ENCODE measurements at regions not wholly inside any gene's neighbourhood (a gene's known extent, or its start where the extent isn't known, plus 50 kb on each side); places are given as distances from the start of the nearest gene placed in this dataset.

DNA sequence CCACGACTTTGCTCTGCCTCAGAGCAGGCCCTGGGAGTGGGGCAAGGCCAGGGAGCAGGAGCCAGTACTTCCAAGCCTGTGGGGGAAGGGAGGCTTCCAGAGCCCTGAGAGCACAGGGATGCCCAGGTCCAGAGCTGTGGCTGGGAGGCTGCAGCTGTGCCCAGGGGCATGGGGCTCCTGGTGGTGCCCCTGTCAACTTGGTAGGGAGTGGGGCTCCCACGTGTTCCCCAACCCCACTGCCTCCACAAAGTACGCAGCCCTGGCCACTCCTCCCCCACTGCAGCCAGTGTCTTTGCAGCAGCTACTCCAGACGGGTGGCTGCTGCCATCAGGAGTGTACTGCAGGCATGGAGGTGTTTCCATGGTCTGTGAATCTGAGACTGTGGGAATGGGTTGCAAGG is 294.1 kb upstream of the SNX7 start:
- TF ChIP-seq, protein P1, sequence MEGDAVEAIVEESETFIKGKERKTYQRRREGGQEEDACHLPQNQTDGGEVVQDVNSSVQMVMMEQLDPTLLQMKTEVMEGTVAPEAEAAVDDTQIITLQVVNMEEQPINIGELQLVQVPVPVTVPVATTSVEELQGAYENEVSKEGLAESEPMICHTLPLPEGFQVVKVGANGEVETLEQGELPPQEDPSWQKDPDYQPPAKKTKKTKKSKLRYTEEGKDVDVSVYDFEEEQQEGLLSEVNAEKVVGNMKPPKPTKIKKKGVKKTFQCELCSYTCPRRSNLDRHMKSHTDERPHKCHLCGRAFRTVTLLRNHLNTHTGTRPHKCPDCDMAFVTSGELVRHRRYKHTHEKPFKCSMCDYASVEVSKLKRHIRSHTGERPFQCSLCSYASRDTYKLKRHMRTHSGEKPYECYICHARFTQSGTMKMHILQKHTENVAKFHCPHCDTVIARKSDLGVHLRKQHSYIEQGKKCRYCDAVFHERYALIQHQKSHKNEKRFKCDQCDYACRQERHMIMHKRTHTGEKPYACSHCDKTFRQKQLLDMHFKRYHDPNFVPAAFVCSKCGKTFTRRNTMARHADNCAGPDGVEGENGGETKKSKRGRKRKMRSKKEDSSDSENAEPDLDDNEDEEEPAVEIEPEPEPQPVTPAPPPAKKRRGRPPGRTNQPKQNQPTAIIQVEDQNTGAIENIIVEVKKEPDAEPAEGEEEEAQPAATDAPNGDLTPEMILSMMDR (IDR thresholded peaks at IDR 0.05): no peak
- TF ChIP-seq POLR2A (IDR thresholded peaks at IDR 0.05): no peak

All from ovary (tissue), 3 donors.